Fibroblast of lung (primary cell): ENCODE measurements at regions not wholly inside any gene's neighbourhood (a gene's known extent, or its start where the extent isn't known, plus 50 kb on each side); places are given as distances from the start of the nearest gene placed in this dataset.

ENCODE experiments used
- EZH2 ChIP-seq: IDR thresholded peaks from 2 replicates; pipeline ENCODE4 v1.5.1; 2012; ENCODE audit warnings: low read length, control low read depth, mild to moderate bottlenecking; ENCODE audit errors: missing control alignments
- TF ChIP-seq, protein P1 (sequence below), 2 donors: IDR thresholded peaks in 1 of 2; conservative IDR thresholded peaks in 1 of 2; 1 replicate in 1 of 2; 2 replicates in 1 of 2; pipeline ENCODE4 v1.5.1; 2011 to 2012; ENCODE audit warnings: low read length in 2 of 2, control low read depth in 1 of 2, inconsistent platforms in 1 of 2, low read depth in 1 of 2, mild to moderate bottlenecking in 1 of 2

DNA sequence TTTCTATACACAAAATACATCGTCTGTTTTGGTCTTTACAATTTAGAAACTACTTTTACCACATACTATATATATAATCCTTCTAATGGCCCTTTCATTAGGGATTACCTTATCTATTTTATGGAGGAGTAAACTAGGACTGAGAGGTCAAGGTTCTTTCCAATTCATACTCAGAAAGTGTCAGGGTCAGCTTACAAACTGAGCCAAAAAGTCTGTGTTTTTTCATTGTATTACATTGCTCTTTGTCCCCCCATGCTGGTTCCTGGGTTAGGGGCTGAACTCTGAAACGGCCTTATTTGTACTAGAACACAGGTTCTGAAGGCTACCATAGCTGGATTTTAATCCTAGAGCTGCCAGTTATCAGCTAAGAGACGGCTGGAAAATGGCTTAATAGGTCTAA lies 368.1 kb downstream of the GRIN2B start:
- TF ChIP-seq, protein P1, sequence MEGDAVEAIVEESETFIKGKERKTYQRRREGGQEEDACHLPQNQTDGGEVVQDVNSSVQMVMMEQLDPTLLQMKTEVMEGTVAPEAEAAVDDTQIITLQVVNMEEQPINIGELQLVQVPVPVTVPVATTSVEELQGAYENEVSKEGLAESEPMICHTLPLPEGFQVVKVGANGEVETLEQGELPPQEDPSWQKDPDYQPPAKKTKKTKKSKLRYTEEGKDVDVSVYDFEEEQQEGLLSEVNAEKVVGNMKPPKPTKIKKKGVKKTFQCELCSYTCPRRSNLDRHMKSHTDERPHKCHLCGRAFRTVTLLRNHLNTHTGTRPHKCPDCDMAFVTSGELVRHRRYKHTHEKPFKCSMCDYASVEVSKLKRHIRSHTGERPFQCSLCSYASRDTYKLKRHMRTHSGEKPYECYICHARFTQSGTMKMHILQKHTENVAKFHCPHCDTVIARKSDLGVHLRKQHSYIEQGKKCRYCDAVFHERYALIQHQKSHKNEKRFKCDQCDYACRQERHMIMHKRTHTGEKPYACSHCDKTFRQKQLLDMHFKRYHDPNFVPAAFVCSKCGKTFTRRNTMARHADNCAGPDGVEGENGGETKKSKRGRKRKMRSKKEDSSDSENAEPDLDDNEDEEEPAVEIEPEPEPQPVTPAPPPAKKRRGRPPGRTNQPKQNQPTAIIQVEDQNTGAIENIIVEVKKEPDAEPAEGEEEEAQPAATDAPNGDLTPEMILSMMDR (conservative IDR thresholded peaks at IDR 0.05 in 1 of 2, IDR thresholded peaks at IDR 0.05 in 1 of 2; ENCODE audit: low read depth in 1 of 2, low read length in 2 of 2), result no peak
- TF ChIP-seq EZH2, result no peak
